ENCODE measurements at regions not wholly inside any gene's neighbourhood (a gene's known extent, or its start where the extent isn't known, plus 50 kb on each side); places are given as distances from the start of the nearest gene placed in this dataset.
"Not testable (repeated sequence)": the region's sequence is repeated elsewhere in the genome, so short reads cannot be mapped to it uniquely, and the experiment has no call there.

GRCh38 chr13:67951431-67951830 lies 721.3 kb upstream of the PCDH9 start:
- DNase-seq (ENCODE audit: low read depth): no peak

- DNase-seq (ENCODE audit: low read depth): no peak
These were observed 720.5 kb upstream of the PCDH9 start for GRCh38 chr13:67950603-67951002.

GRCh38 chr13:67946131-67946530 lies 716.0 kb upstream of the PCDH9 start:
- no peak for DNase-seq (ENCODE audit: low read depth)

GRCh38 chr13:67943116-67943515 lies 713.0 kb upstream of the PCDH9 start:
- DNase-seq (ENCODE audit: low read depth): peak; percentile 72

- no peak for DNase-seq (ENCODE audit: low read depth)
These were observed 705.5 kb upstream of the PCDH9 start for GRCh38 chr13:67935626-67936025.

GRCh38 chr13:67934617-67935330 lies 704.6 kb upstream of the PCDH9 start:
- peak; percentile 1 for DNase-seq (ENCODE audit: low read depth)

- DNase-seq (ENCODE audit: low read depth): peak; percentile 39
These were observed 702.9 kb upstream of the PCDH9 start for GRCh38 chr13:67932991-67933390.

GRCh38 chr13:67917291-67917987 lies 687.3 kb upstream of the PCDH9 start:
- no peak for DNase-seq (ENCODE audit: low read depth)

- no peak for DNase-seq (ENCODE audit: low read depth)
These were observed 686.5 kb upstream of the PCDH9 start for GRCh38 chr13:67916650-67917049.

GRCh38 chr13:67914535-67914934 lies 684.4 kb upstream of the PCDH9 start:
- DNase-seq (ENCODE audit: low read depth): no peak

- DNase-seq (ENCODE audit: low read depth): not testable (repeated sequence)
These were observed 672.8 kb upstream of the PCDH9 start for GRCh38 chr13:67902960-67903359.

GRCh38 chr13:67880916-67881315 lies 650.8 kb upstream of the PCDH9 start:
- DNase-seq (ENCODE audit: low read depth): peak; percentile 65

GRCh38 chr13:67878376-67878775 lies 648.2 kb upstream of the PCDH9 start:
- no peak for DNase-seq (ENCODE audit: low read depth)

- DNase-seq (ENCODE audit: low read depth): no peak
These were observed 646.9 kb upstream of the PCDH9 start for GRCh38 chr13:67877031-67877430.

- DNase-seq (ENCODE audit: low read depth): no peak
These were observed 637.1 kb upstream of the PCDH9 start for GRCh38 chr13:67867206-67867605.

GRCh38 chr13:67860315-67860714 lies 630.2 kb upstream of the PCDH9 start:
- no peak for DNase-seq (ENCODE audit: low read depth)

GRCh38 chr13:67859904-67860303 lies 629.8 kb upstream of the PCDH9 start:
- no peak for DNase-seq (ENCODE audit: low read depth)

GRCh38 chr13:67857581-67858310 lies 627.6 kb upstream of the PCDH9 start:
- DNase-seq (ENCODE audit: low read depth): no peak

- no peak for DNase-seq (ENCODE audit: low read depth)
These were observed 626.8 kb upstream of the PCDH9 start for GRCh38 chr13:67856955-67857354.

GRCh38 chr13:67855741-67856238 lies 625.7 kb upstream of the PCDH9 start:
- no peak for DNase-seq (ENCODE audit: low read depth)

- no peak for DNase-seq (ENCODE audit: low read depth)
These were observed 624.9 kb upstream of the PCDH9 start for GRCh38 chr13:67854990-67855389.

GRCh38 chr13:67844574-67844973 lies 614.4 kb upstream of the PCDH9 start:
- DNase-seq (ENCODE audit: low read depth): no peak

All from LHCN-M2 (cell line).